Endothelial cell of umbilical vein (primary cell): ENCODE measurements at regions not wholly inside any gene's neighbourhood (a gene's known extent, or its start where the extent isn't known, plus 50 kb on each side); places are given as distances from the start of the nearest gene placed in this dataset.

Experiments used
- BruUV-seq: library from RNA; stranded (reverse); fragments of 400-500 nt; replicated peaks from 2 replicates; lab custom pipeline; 2021; lab: Mats Ljungman, UMichigan
- CTCF ChIA-PET: fragments of 300-600, 350-600 bp; sonication (Branson Sonifier 250); formaldehyde crosslinking; loops from one replicate; lab custom pipeline; 2021; ENCODE audit warnings: antibody characterized with exemption, inconsistent platforms; lab: Charles Lee
- POLR2A ChIA-PET: fragments of 300-600, 350-600 bp; sonication (Branson Sonifier 250); formaldehyde crosslinking; loops from one replicate; lab custom pipeline; 2021; ENCODE audit warnings: antibody characterized with exemption, inconsistent platforms; lab: Charles Lee
- DNase-seq: peaks from one replicate; pipeline ENCODE4 v3.0.0-alpha.2; 2011; ENCODE audit warnings: low read depth, low spot score
- FAIRE-seq: peaks from 2 replicates; lab custom pipeline; 2011; peaks lifted over from hg19 to GRCh38; lab: Jason Lieb, UNC
- H2AFZ ChIP-seq: 2 replicates; pipeline ENCODE4 v1.6.0; 2012; ENCODE audit warnings: low read depth, low read length, control low read depth, inconsistent platforms
- H3K27ac ChIP-seq: 2 replicates; pipeline ENCODE4 v1.5.1; 2011; ENCODE audit warnings: low read depth, mild to moderate bottlenecking, control low read depth, low read length, moderate library complexity; ENCODE audit not compliant: insufficient read depth
- H3K27me3 ChIP-seq, 2 experiments: 2 replicates each; pipeline versions ENCODE4 v1.6.0 to v1.6.1; 2011; ENCODE audit warnings: low read length in 2 of 2, mixed read lengths in 1 of 2; ENCODE audit not compliant: control insufficient read depth in 2 of 2, insufficient read depth in 2 of 2
- H3K36me3 ChIP-seq, 2 experiments: 2 replicates in 1 of 2; 3 replicates in 1 of 2; pipeline ENCODE4 v1.5.1; 2011; ENCODE audit warnings: low read length in 2 of 2, mild to moderate bottlenecking in 1 of 2, moderate library complexity in 1 of 2; ENCODE audit not compliant: control insufficient read depth in 2 of 2, insufficient read depth in 2 of 2; ENCODE audit errors: extremely low read depth in 1 of 2
- H3K4me1 ChIP-seq: 3 replicates; pipeline ENCODE4 v1.5.1; 2011; ENCODE audit warnings: mild to moderate bottlenecking, low read length; ENCODE audit not compliant: control insufficient read depth, insufficient read depth; ENCODE audit errors: extremely low read depth
- H3K4me2 ChIP-seq: 2 replicates; pipeline ENCODE4 v1.6.1; 2011; ENCODE audit warnings: low read length, control low read depth, mixed read lengths; ENCODE audit not compliant: insufficient read depth
- H3K4me3 ChIP-seq, 3 experiments: fragments of 200-600 bp in 1 of 3; sonication (generic), shearing (Covaris generic) in 1 of 3; replicated peaks in 1 of 3; 2 replicates each; pipeline ENCODE4 v1.5.1; 2011 to 2016; ENCODE audit warnings: control low read depth in 3 of 3, low read length in 3 of 3, mild to moderate bottlenecking in 2 of 3, inconsistent platforms in 1 of 3, low read depth in 1 of 3, moderate library complexity in 1 of 3; ENCODE audit not compliant: insufficient read depth in 1 of 3
- H3K79me2 ChIP-seq: 2 replicates; pipeline ENCODE4 v1.6.0; 2012; ENCODE audit warnings: low read length, inconsistent platforms; ENCODE audit not compliant: control insufficient read depth, insufficient read depth
- H3K9ac ChIP-seq: replicated peaks from 2 replicates; pipeline ENCODE3; 2011; ENCODE audit warnings: low read length, control low read depth; ENCODE audit not compliant: insufficient read depth; ENCODE audit errors: extremely low read depth
- H3K9me1 ChIP-seq: replicated peaks from 3 replicates; pipeline ENCODE4 v1.6.0; 2011; ENCODE audit warnings: mild to moderate bottlenecking, low read length; ENCODE audit not compliant: control insufficient read depth, insufficient read depth; ENCODE audit errors: extremely low read depth
- H3K9me3 ChIP-seq: replicated peaks from 2 replicates; pipeline ENCODE4 v1.5.1; 2012; ENCODE audit warnings: low read length, inconsistent platforms; ENCODE audit not compliant: control insufficient read depth, insufficient read depth
- H4K20me1 ChIP-seq: replicated peaks from 2 replicates; pipeline ENCODE3; 2011; ENCODE audit warnings: mild to moderate bottlenecking, low read length; ENCODE audit not compliant: control insufficient read depth, insufficient read depth; ENCODE audit errors: extremely low read depth
- EZH2 ChIP-seq: IDR thresholded peaks from 2 replicates; pipeline ENCODE4 v1.6.1; 2012; ENCODE audit warnings: borderline replicate concordance, low read depth, mild to moderate bottlenecking, moderate library complexity, low read length, inconsistent platforms; ENCODE audit not compliant: severe bottlenecking
- FOS ChIP-seq: IDR thresholded peaks from 2 replicates; pipeline ENCODE4 v1.6.1; 2011; ENCODE audit warnings: mild to moderate bottlenecking, low read length, moderate library complexity, borderline replicate concordance; ENCODE audit not compliant: insufficient read depth
- GATA2 ChIP-seq: IDR thresholded peaks from 2 replicates; pipeline ENCODE4 v1.7.0; 2011; ENCODE audit warnings: low read depth, mild to moderate bottlenecking, moderate library complexity, mixed read lengths, low read length; ENCODE audit not compliant: insufficient read length, insufficient read depth
- JUN ChIP-seq: IDR thresholded peaks from 2 replicates; pipeline ENCODE4 v1.6.1; 2011; ENCODE audit warnings: borderline replicate concordance, low read depth; ENCODE audit not compliant: insufficient read length, insufficient read depth
- MYC ChIP-seq: IDR thresholded peaks from one replicate; pipeline ENCODE4 v1.6.1; 2011; ENCODE audit warnings: mild to moderate bottlenecking, low read depth, low read length
- POLR2A ChIP-seq: IDR thresholded peaks from 2 replicates; pipeline ENCODE4 v1.6.1; 2012; ENCODE audit warnings: low read depth, mild to moderate bottlenecking, control low read depth, low read length
- POLR2AphosphoS5 ChIP-seq: IDR thresholded peaks from 2 replicates; pipeline ENCODE4 v1.6.1; 2012; ENCODE audit warnings: low read depth, mild to moderate bottlenecking, control low read depth, low read length, moderate library complexity; ENCODE audit not compliant: insufficient read depth
- dilution Hi-C: fragments of 300-500 bp; cut with MboI; formaldehyde crosslinking; loops from one replicate; pipeline ENCODE4 v1.15.0; 2019; ENCODE audit warnings: low sequenced_read_pairs; ENCODE audit not compliant: extremely low pct_ligation_motif_present
- intact Hi-C: fragments of 100-400 bp; cut with micrococcal nuclease; formaldehyde crosslinking; loops from one replicate; pipeline ENCODE4 v1.10.0; 2022
- TF ChIP-seq, protein P1 (sequence below): IDR thresholded peaks from 2 replicates; pipeline ENCODE4 v1.6.1; 2011; ENCODE audit not compliant: insufficient read depth, insufficient read length
- TF ChIP-seq, protein P2 (sequence below), 2 donors: IDR thresholded peaks; 1 replicate in 1 of 2; 2 replicates in 1 of 2; pipeline ENCODE4 v1.5.1; 2011; ENCODE audit warnings: low read length in 2 of 2, mild to moderate bottlenecking in 2 of 2, moderate library complexity in 2 of 2, control low read depth in 1 of 2, inconsistent platforms in 1 of 2, low read depth in 1 of 2; ENCODE audit not compliant: insufficient read depth in 1 of 2; ENCODE audit errors: extremely low read depth in 1 of 2

DNA sequence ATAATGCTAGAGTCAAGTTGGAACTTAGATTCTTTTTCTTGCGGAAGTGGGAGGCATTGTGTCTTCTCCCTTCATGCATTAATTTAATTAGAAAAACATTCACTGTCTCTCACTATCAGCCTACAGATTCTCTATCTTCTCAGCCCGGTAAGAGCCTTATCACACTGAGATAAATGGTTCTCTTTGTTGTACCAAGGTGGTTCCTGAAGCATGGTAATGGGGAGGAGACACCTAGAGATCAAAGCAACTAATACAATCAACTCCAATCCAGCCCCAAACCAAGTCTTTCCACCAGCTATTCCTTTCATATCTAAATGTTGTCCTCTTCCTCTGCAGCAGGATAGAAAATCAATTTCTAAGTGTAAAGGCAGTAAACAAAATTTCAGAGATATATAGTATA, 210.8 kb downstream of the DAD1 start:
- H3K79me2 ChIP-seq: no peaks in the 10 kb centered on the region
- H3K27me3 ChIP-seq: peaks cover 20 to 37% of the 10 kb centered on the region in 2 experiments
- ChIA-PET POLR2A (no interaction called here), CTCF (interaction anchor here (1.2 kb wide), 1 partner anchor 59 kb away, joined by 11 read pairs; no protein-coding TSS in a partner anchor)
- dilution Hi-C loops (no loop called here), intact Hi-C loops (no loop called here)
- FAIRE-seq (no peak), DNase-seq (no peak)
- H3K4me1 ChIP-seq: no peaks in the 10 kb centered on the region
- no peak overlapping the region for H3K9ac ChIP-seq
- no peak overlapping the region for H3K4me2 ChIP-seq
- no peaks in the 10 kb centered on the region for H3K9me1 ChIP-seq
- TF ChIP-seq POLR2AphosphoS5: no peak
- TF ChIP-seq, protein P1, sequence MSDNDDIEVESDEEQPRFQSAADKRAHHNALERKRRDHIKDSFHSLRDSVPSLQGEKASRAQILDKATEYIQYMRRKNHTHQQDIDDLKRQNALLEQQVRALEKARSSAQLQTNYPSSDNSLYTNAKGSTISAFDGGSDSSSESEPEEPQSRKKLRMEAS: no peak
- no peak for TF ChIP-seq GATA2
- no peak for TF ChIP-seq FOS
- no peak for TF ChIP-seq JUN
- no peak for TF ChIP-seq MYC
- TF ChIP-seq, protein P2, sequence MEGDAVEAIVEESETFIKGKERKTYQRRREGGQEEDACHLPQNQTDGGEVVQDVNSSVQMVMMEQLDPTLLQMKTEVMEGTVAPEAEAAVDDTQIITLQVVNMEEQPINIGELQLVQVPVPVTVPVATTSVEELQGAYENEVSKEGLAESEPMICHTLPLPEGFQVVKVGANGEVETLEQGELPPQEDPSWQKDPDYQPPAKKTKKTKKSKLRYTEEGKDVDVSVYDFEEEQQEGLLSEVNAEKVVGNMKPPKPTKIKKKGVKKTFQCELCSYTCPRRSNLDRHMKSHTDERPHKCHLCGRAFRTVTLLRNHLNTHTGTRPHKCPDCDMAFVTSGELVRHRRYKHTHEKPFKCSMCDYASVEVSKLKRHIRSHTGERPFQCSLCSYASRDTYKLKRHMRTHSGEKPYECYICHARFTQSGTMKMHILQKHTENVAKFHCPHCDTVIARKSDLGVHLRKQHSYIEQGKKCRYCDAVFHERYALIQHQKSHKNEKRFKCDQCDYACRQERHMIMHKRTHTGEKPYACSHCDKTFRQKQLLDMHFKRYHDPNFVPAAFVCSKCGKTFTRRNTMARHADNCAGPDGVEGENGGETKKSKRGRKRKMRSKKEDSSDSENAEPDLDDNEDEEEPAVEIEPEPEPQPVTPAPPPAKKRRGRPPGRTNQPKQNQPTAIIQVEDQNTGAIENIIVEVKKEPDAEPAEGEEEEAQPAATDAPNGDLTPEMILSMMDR (IDR thresholded peaks at IDR 0.05; ENCODE audit: extremely low read depth in 1 of 2, insufficient read depth in 1 of 2, low read depth in 1 of 2, low read length in 2 of 2): no peak
- no peak for TF ChIP-seq EZH2
- TF ChIP-seq POLR2A: no peak
- no peak overlapping the region for H2AFZ ChIP-seq
- H3K9me3 ChIP-seq: no peaks in the 10 kb centered on the region
- no peaks in the 10 kb centered on the region for H3K36me3 ChIP-seq
- H3K27ac ChIP-seq: no peak overlapping the region
- no TSS peak for BruUV-seq
- no peak overlapping the region for H3K4me3 ChIP-seq
- no peaks in the 10 kb centered on the region for H4K20me1 ChIP-seq
